ENCODE measurements at regions not wholly inside any gene's neighbourhood (a gene's known extent, or its start where the extent isn't known, plus 50 kb on each side); places are given as distances from the start of the nearest gene placed in this dataset.

DNA sequence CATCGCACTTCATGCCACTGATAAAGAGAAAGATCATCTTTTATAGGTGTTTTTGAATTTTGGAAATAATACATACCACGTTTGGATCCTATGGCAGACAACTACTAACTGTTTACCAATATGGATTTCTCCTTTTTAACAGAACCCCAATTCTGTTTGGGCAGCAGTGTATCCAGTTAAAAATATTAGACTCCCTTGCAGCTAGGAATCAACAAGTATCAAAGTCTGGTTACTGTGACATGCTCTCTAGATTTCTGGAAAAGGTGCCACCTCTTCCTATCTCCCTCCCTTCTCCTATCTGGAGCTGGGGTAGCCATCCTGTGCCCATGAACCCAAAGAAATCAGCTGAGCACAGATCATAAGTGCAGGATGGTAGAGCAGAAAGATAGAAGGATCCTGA, 54.1 kb upstream of the DTNBP1 start:
- H3K4ac ChIP-seq (ENCODE audit: low read depth in 1 of 2, low read length in 2 of 2), result no peak overlapping the region
- H3K18ac ChIP-seq (ENCODE audit: low read depth in 1 of 2, low read length in 2 of 2), result no peak overlapping the region
- no peak overlapping the region for H2BK15ac ChIP-seq (ENCODE audit: low read depth, poor library complexity, severe bottlenecking)
- no peaks in the 10 kb centered on the region for H3K36me3 ChIP-seq (ENCODE audit: control insufficient read depth in 1 of 2, insufficient read depth in 2 of 2, low read depth in 1 of 2, low read length in 2 of 2)
- no peak for DNase-seq
- no peak overlapping the region for H2AK5ac ChIP-seq (ENCODE audit: low read length, severe bottlenecking)
- H3K4me2 ChIP-seq (ENCODE audit: low read length, poor library complexity, severe bottlenecking), result no peak overlapping the region
- H3K4me3 ChIP-seq (ENCODE audit: insufficient read depth in 1 of 2, low read depth in 1 of 2, low read length in 2 of 2), result no peak overlapping the region
- 83% methylated on average over 1 of the region's 2 CpGs for WGBS
- no peak overlapping the region for H3K9ac ChIP-seq (ENCODE audit: low read length)
- H3K27ac ChIP-seq (ENCODE audit: low read length, poor library complexity, severe bottlenecking), result no peak overlapping the region
- H2BK12ac ChIP-seq (ENCODE audit: low read length in 2 of 2), result no peak overlapping the region
- no peak overlapping the region for H3K23ac ChIP-seq (ENCODE audit: low read length in 2 of 2)
- no peak overlapping the region for H4K8ac ChIP-seq (ENCODE audit: low read length)
- no peak overlapping the region for H2BK5ac ChIP-seq (ENCODE audit: low read depth, low read length, poor library complexity, severe bottlenecking)
- peaks cover 0 to 3% of the 10 kb centered on the region in 2 experiments for H3K27me3 ChIP-seq (ENCODE audit: control insufficient read depth in 1 of 2, insufficient read depth in 1 of 2, low read length in 2 of 2)
- H4K91ac ChIP-seq (ENCODE audit: low read length), result no peak overlapping the region
- no peak overlapping the region for H2BK120ac ChIP-seq (ENCODE audit: low read depth, low read length)
- H3K79me1 ChIP-seq (replicated peaks; ENCODE audit: low read length, poor library complexity, severe bottlenecking), result no peaks in the 10 kb centered on the region
- no peak overlapping the region for H2AFZ ChIP-seq (ENCODE audit: low read depth, low read length)
- no peaks in the 10 kb centered on the region for H3K4me1 ChIP-seq (ENCODE audit: control insufficient read depth, insufficient read depth, low read depth, low read length)
- H3K9me3 ChIP-seq (ENCODE audit: control insufficient read depth, low read length), result peaks cover 12% of the 10 kb centered on the region
- H3K14ac ChIP-seq (ENCODE audit: low read length in 2 of 2), result no peak overlapping the region

DNA sequence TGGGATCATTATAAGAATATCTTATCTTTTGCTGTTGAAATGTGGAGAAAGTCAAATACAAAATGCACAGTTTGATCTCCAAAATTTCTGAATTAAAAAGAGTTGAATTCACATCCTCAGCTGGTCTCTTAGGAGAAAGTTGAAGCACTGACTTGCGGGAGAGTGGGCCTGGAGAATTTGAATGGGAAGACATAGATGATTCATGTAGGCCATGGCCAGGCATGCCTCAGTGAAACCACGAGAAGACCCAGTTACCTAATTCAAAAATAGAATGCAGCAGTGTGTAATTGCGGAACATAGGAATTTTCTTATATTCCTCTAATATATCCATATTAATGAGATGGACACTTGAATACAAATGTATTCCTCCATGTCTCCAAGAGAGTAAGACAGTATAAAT, 53.0 kb upstream of the DTNBP1 start:
- Histone ChIP-seq H3K79me1 (replicated peaks; ENCODE audit: low read length, poor library complexity, severe bottlenecking) (no peaks in the 10 kb centered on the region), H2BK120ac (ENCODE audit: low read depth, low read length) (no peak overlapping the region), H3K4ac (ENCODE audit: low read depth in 1 of 2, low read length in 2 of 2) (no peak overlapping the region), H4K91ac (ENCODE audit: low read length) (no peak overlapping the region), H3K27ac (ENCODE audit: low read length, poor library complexity, severe bottlenecking) (no peak overlapping the region), H3K9me3 (ENCODE audit: control insufficient read depth, low read length) (peaks cover 12% of the 10 kb centered on the region), H3K14ac (ENCODE audit: low read length in 2 of 2) (no peak overlapping the region), H3K4me2 (ENCODE audit: low read length, poor library complexity, severe bottlenecking) (no peak overlapping the region), H2BK15ac (ENCODE audit: low read depth, poor library complexity, severe bottlenecking) (no peak overlapping the region), H3K27me3 (ENCODE audit: control insufficient read depth in 1 of 2, insufficient read depth in 1 of 2, low read length in 2 of 2) (peaks cover 0 to 3% of the 10 kb centered on the region in 2 experiments), H2AK5ac (ENCODE audit: low read length, severe bottlenecking) (no peak overlapping the region), H3K4me3 (ENCODE audit: insufficient read depth in 1 of 2, low read depth in 1 of 2, low read length in 2 of 2) (no peak overlapping the region), H4K8ac (ENCODE audit: low read length) (no peak overlapping the region), H3K9ac (ENCODE audit: low read length) (no peak overlapping the region), H2BK5ac (ENCODE audit: low read depth, low read length, poor library complexity, severe bottlenecking) (no peak overlapping the region), H3K36me3 (ENCODE audit: control insufficient read depth in 1 of 2, insufficient read depth in 2 of 2, low read depth in 1 of 2, low read length in 2 of 2) (no peaks in the 10 kb centered on the region), H3K18ac (ENCODE audit: low read depth in 1 of 2, low read length in 2 of 2) (no peak overlapping the region), H2BK12ac (ENCODE audit: low read length in 2 of 2) (no peak overlapping the region), H2AFZ (ENCODE audit: low read depth, low read length) (no peak overlapping the region), H3K4me1 (ENCODE audit: control insufficient read depth, insufficient read depth, low read depth, low read length) (no peaks in the 10 kb centered on the region), H3K23ac (ENCODE audit: low read length in 2 of 2) (no peak overlapping the region)
- WGBS, result 100% methylated on average over 1 of the region's 3 CpGs
- no peak for DNase-seq

DNA sequence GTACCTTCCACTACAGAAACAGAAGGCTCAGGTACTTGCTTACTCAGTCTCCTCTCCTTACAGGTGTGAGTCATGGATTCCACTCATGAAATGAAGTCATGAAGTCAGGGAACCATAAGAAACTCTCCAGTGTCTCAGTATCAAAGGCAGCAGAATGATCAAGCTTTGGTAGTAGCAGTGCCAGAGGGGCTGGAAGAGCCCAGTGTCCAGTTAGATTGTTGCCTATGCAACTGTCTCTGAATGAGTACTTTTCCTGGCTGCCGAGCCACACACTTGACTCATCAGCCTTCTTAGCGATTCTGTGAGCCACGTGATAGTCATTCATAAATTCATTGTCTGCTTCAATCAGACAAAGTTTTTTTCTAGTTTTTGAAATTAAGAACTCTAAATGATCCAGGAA, 52.2 kb upstream of the DTNBP1 start:
- Histone ChIP-seq H2AFZ (ENCODE audit: low read depth, low read length) (no peak overlapping the region), H4K8ac (ENCODE audit: low read length) (no peak overlapping the region), H3K27ac (ENCODE audit: low read length, poor library complexity, severe bottlenecking) (no peak overlapping the region), H3K4me2 (ENCODE audit: low read length, poor library complexity, severe bottlenecking) (no peak overlapping the region), H3K9me3 (ENCODE audit: control insufficient read depth, low read length) (peaks cover 12% of the 10 kb centered on the region), H3K79me1 (replicated peaks; ENCODE audit: low read length, poor library complexity, severe bottlenecking) (no peaks in the 10 kb centered on the region), H3K18ac (ENCODE audit: low read depth in 1 of 2, low read length in 2 of 2) (no peak overlapping the region), H3K4me1 (ENCODE audit: control insufficient read depth, insufficient read depth, low read depth, low read length) (no peaks in the 10 kb centered on the region), H3K4me3 (ENCODE audit: insufficient read depth in 1 of 2, low read depth in 1 of 2, low read length in 2 of 2) (no peak overlapping the region), H3K27me3 (ENCODE audit: control insufficient read depth in 1 of 2, insufficient read depth in 1 of 2, low read length in 2 of 2) (peaks cover 0 to 3% of the 10 kb centered on the region in 2 experiments), H3K36me3 (ENCODE audit: control insufficient read depth in 1 of 2, insufficient read depth in 2 of 2, low read depth in 1 of 2, low read length in 2 of 2) (no peaks in the 10 kb centered on the region), H3K23ac (ENCODE audit: low read length in 2 of 2) (no peak overlapping the region), H2AK5ac (ENCODE audit: low read length, severe bottlenecking) (no peak overlapping the region), H2BK15ac (ENCODE audit: low read depth, poor library complexity, severe bottlenecking) (no peak overlapping the region), H4K91ac (ENCODE audit: low read length) (no peak overlapping the region), H3K9ac (ENCODE audit: low read length) (no peak overlapping the region), H3K4ac (ENCODE audit: low read depth in 1 of 2, low read length in 2 of 2) (no peak overlapping the region), H2BK12ac (ENCODE audit: low read length in 2 of 2) (no peak overlapping the region), H2BK120ac (ENCODE audit: low read depth, low read length) (no peak overlapping the region), H3K14ac (ENCODE audit: low read length in 2 of 2) (no peak overlapping the region), H2BK5ac (ENCODE audit: low read depth, low read length, poor library complexity, severe bottlenecking) (no peak overlapping the region)
- DNase-seq, result no peak
- WGBS, result 92% methylated on average over 3 of the region's 3 CpGs

DNA sequence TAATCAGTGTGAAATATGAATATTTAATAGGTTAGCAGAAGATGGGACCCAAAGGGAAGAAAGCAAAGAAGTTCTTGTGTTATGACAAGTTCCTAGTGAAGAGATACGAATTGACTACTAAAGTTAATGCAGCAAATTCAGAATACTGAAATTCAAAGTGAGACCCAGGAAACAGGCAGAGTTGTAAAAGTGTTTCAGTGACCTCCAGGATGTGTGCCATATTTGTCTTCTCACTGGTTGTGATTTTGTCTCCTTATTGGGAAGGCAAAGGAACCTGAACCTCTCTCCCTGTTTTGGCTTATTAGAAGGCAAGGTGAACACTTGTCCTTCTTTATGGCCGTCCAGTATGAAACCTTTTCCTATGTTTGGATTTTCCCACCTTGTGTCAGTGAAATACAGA, 51.8 kb upstream of the DTNBP1 start:
- H3K18ac ChIP-seq (ENCODE audit: low read depth in 1 of 2, low read length in 2 of 2), result no peak overlapping the region
- H2AK5ac ChIP-seq (ENCODE audit: low read length, severe bottlenecking), result no peak overlapping the region
- H3K27me3 ChIP-seq (ENCODE audit: control insufficient read depth in 1 of 2, insufficient read depth in 1 of 2, low read length in 2 of 2), result peaks cover 0 to 3% of the 10 kb centered on the region in 2 experiments
- peaks cover 12% of the 10 kb centered on the region for H3K9me3 ChIP-seq (ENCODE audit: control insufficient read depth, low read length)
- no peak overlapping the region for H4K8ac ChIP-seq (ENCODE audit: low read length)
- no peaks in the 10 kb centered on the region for H3K36me3 ChIP-seq (ENCODE audit: control insufficient read depth in 1 of 2, insufficient read depth in 2 of 2, low read depth in 1 of 2, low read length in 2 of 2)
- no peak overlapping the region for H3K14ac ChIP-seq (ENCODE audit: low read length in 2 of 2)
- H4K91ac ChIP-seq (ENCODE audit: low read length), result no peak overlapping the region
- no peak for DNase-seq
- H3K27ac ChIP-seq (ENCODE audit: low read length, poor library complexity, severe bottlenecking), result no peak overlapping the region
- H2BK12ac ChIP-seq (ENCODE audit: low read length in 2 of 2), result no peak overlapping the region
- no peak overlapping the region for H3K4me3 ChIP-seq (ENCODE audit: insufficient read depth in 1 of 2, low read depth in 1 of 2, low read length in 2 of 2)
- no peak overlapping the region for H3K4ac ChIP-seq (ENCODE audit: low read depth in 1 of 2, low read length in 2 of 2)
- no peak overlapping the region for H2BK15ac ChIP-seq (ENCODE audit: low read depth, poor library complexity, severe bottlenecking)
- no peak overlapping the region for H2BK120ac ChIP-seq (ENCODE audit: low read depth, low read length)
- no peaks in the 10 kb centered on the region for H3K79me1 ChIP-seq (replicated peaks; ENCODE audit: low read length, poor library complexity, severe bottlenecking)
- H2AFZ ChIP-seq (ENCODE audit: low read depth, low read length), result no peak overlapping the region
- H3K4me2 ChIP-seq (ENCODE audit: low read length, poor library complexity, severe bottlenecking), result no peak overlapping the region
- no peak overlapping the region for H3K9ac ChIP-seq (ENCODE audit: low read length)
- H3K4me1 ChIP-seq (ENCODE audit: control insufficient read depth, insufficient read depth, low read depth, low read length), result no peaks in the 10 kb centered on the region
- 89% methylated on average over 2 of the region's 2 CpGs for WGBS
- H2BK5ac ChIP-seq (ENCODE audit: low read depth, low read length, poor library complexity, severe bottlenecking), result no peak overlapping the region
- no peak overlapping the region for H3K23ac ChIP-seq (ENCODE audit: low read length in 2 of 2)
